ENCODE measurements at regions not wholly inside any gene's neighbourhood (a gene's known extent, or its start where the extent isn't known, plus 50 kb on each side); places are given as distances from the start of the nearest gene placed in this dataset.

DNA sequence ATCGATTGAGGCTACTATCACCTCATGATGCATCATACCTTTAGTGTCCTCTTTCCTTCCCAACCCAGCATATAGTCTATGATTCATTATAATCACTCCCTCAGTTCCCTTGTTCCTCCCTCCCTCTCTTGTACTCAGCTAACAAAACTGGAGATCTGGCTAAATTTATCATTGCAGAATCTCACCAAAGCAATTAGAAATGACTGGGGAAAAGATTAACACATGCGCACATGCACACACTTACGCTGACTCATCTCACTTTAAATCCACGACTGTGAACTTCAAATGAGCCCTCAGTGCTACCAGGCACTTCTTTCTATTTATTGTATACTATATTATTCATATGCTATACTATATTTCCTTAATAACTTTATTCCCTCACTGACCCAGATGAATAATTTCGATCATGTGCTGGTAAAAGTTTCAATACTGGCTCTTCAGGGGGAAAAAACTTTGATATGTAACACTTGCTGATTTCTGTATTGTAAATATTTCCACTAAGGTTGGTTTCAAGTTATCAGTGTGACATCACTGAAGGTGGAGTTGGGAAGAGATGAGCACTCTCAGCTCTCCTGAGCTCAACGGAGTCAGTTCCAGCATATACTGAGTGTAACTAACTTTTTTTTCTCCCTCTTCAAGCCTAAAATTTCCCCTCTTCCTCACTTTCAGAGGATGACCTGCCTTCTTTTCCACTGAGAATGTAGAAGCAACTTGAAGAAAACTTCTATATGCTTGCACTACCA, 613.7 kb upstream of the B3GALT2 start:
- H3K36me3 Mint-ChIP-seq (ENCODE audit: low read depth), result no peaks in the 10 kb centered on the region
- no peaks in the 10 kb centered on the region for H3K4me1 Mint-ChIP-seq
- no peak overlapping the region for H3K27ac Mint-ChIP-seq
- H3K27me3 Mint-ChIP-seq (ENCODE audit: low read depth, poor library complexity), result peaks cover 7% of the 10 kb centered on the region
- TF ChIP-seq, protein P1, sequence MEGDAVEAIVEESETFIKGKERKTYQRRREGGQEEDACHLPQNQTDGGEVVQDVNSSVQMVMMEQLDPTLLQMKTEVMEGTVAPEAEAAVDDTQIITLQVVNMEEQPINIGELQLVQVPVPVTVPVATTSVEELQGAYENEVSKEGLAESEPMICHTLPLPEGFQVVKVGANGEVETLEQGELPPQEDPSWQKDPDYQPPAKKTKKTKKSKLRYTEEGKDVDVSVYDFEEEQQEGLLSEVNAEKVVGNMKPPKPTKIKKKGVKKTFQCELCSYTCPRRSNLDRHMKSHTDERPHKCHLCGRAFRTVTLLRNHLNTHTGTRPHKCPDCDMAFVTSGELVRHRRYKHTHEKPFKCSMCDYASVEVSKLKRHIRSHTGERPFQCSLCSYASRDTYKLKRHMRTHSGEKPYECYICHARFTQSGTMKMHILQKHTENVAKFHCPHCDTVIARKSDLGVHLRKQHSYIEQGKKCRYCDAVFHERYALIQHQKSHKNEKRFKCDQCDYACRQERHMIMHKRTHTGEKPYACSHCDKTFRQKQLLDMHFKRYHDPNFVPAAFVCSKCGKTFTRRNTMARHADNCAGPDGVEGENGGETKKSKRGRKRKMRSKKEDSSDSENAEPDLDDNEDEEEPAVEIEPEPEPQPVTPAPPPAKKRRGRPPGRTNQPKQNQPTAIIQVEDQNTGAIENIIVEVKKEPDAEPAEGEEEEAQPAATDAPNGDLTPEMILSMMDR (IDR thresholded peaks at IDR 0.05), result no peak
- no peak overlapping the region for H3K4me3 Mint-ChIP-seq
- no peak for DNase-seq
- H3K9me3 Mint-ChIP-seq, result no peaks in the 10 kb centered on the region

DNA sequence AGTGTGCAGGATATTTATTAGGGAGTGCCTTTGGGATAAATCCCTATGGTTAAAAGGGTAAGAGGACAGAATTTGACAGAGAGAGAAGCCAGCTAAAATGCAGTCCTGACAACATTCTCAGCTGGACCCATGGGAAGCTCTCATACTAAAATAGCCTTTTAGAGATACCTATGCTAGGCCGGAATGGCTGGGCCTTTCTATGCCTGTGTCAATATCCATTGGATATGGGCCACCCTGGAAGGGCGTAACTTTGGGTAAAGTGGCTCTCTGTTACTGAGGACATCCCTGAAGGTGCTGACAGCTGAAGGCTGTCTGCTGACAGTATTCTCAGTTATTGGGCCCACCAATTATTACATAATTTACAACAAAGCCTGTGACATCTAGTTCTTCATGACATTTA, 613.0 kb upstream of the B3GALT2 start:
- DNase-seq, result no peak
- Mint-ChIP-seq H3K9me3 (no peaks in the 10 kb centered on the region), H3K36me3 (ENCODE audit: low read depth) (no peaks in the 10 kb centered on the region), H3K27me3 (ENCODE audit: low read depth, poor library complexity) (peaks cover 7% of the 10 kb centered on the region), H3K4me3 (no peak overlapping the region), H3K27ac (no peak overlapping the region), H3K4me1 (peaks cover 1% of the 10 kb centered on the region)
- TF ChIP-seq, protein P1 (IDR thresholded peaks at IDR 0.05), result no peak

DNA sequence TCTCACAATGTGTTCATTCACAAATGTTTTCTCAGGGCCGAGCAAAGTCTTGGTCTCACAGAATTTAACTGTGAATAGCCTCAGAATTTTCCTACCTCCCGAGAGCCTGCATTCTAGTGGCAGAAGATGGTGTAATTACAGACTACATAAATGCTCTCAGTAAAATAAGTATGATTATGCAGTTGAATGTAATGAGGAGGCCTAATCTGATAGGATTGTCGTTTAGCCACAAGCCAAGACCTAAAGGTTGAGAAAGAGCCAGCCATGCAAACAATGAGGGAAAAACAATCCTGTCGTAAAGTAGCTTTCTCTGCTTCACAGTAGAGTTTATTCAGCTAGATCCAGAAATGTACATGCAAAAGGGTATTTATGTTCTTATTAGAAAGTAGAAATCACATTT, 607.8 kb upstream of the B3GALT2 start:
- Mint-ChIP-seq H3K4me1 (peaks cover 5% of the 10 kb centered on the region), H3K4me3 (no peak overlapping the region), H3K36me3 (ENCODE audit: low read depth) (no peaks in the 10 kb centered on the region), H3K27ac (no peak overlapping the region), H3K9me3 (no peaks in the 10 kb centered on the region), H3K27me3 (ENCODE audit: low read depth, poor library complexity) (peaks cover 3% of the 10 kb centered on the region)
- DNase-seq, result no peak
- TF ChIP-seq, protein P1 (IDR thresholded peaks at IDR 0.05), result no peak

DNA sequence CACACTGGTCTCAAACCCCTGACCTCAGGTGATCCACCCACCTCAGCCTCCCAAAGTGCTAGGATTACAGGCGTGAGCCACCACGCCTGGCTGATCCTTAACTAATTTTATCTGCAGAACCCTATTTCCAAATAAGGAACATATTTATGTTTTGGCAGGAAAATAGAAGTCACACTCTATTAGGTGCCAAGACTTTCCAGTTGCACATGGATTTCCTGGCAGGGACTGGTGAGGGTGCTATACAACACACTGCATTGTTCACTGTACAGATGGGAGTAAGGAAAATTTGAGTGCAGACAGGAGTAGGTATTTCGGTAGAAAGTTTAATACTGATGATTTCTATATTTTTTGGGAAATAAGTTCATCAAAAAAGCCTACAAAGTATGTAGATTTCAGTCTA, 605.3 kb upstream of the B3GALT2 start:
- Mint-ChIP-seq H3K4me1 (peaks cover 5% of the 10 kb centered on the region), H3K9me3 (no peaks in the 10 kb centered on the region), H3K27ac (no peak overlapping the region), H3K27me3 (ENCODE audit: low read depth, poor library complexity) (peaks cover 8% of the 10 kb centered on the region), H3K4me3 (no peak overlapping the region), H3K36me3 (ENCODE audit: low read depth) (no peaks in the 10 kb centered on the region)
- TF ChIP-seq, protein P1 (IDR thresholded peaks at IDR 0.05), result no peak
- DNase-seq, result no peak

DNA sequence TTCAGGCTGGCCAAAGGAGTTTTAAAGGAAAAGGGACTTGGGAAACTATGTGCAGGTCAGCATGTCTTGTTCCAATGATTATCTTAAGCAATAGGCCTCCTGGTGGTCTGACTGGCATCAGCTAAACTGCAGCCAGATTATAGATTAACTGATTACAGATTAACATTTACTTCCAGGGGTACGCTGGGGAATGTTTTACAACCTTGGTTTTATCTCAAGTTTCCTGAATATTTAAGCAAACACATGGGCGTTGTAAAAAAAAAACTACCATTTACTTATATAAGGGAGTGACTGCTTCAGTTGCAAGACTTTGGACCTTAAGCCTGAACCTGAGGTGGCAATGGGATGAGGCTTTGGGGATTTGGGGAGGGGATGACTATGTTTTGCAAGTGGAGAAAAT, 600.6 kb upstream of the B3GALT2 start:
- H3K4me3 Mint-ChIP-seq, result no peak overlapping the region
- no peak for DNase-seq
- TF ChIP-seq, protein P1 (IDR thresholded peaks at IDR 0.05), result no peak
- no peak overlapping the region for H3K27ac Mint-ChIP-seq
- peaks cover 8% of the 10 kb centered on the region for H3K27me3 Mint-ChIP-seq (ENCODE audit: low read depth, poor library complexity)
- H3K36me3 Mint-ChIP-seq (ENCODE audit: low read depth), result no peaks in the 10 kb centered on the region
- no peaks in the 10 kb centered on the region for H3K9me3 Mint-ChIP-seq
- H3K4me1 Mint-ChIP-seq, result no peaks in the 10 kb centered on the region

DNA sequence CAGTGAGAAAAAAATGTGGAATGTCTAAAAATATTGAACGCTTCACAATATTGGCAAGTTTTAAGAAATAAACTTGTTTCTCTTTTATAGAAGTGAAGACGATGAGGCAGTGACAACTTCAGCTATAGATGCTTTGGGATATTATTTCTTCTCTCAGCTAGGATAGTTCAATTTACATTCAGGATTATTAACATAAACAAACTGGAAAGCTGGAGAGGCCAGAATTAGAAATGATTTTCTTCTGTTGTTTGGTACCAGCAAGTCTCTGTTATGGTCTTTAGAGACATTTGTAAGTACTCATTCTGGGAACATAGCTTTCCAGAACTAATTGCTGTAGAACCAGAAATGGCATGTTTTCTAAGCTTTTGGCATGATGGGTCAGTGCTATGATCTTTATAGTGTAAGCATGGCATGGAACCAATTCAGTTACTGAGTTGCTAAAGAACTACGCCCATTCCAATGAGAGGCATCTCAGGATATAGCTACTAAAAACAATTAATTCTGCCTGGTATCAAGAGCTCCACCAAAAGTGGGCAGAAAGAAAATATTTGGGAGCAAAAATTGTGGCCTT, 599.5 kb upstream of the B3GALT2 start:
- H3K4me3 Mint-ChIP-seq, result no peak overlapping the region
- no peak overlapping the region for H3K27ac Mint-ChIP-seq
- no peaks in the 10 kb centered on the region for H3K9me3 Mint-ChIP-seq
- TF ChIP-seq, protein P1 (IDR thresholded peaks at IDR 0.05), result no peak
- no peak for DNase-seq
- peaks cover 8% of the 10 kb centered on the region for H3K27me3 Mint-ChIP-seq (ENCODE audit: low read depth, poor library complexity)
- no peaks in the 10 kb centered on the region for H3K4me1 Mint-ChIP-seq
- H3K36me3 Mint-ChIP-seq (ENCODE audit: low read depth), result no peaks in the 10 kb centered on the region
